Right forelimb (tissue), 1 donor: ENCODE measurements at regions not wholly inside any gene's neighbourhood (a gene's known extent, or its start where the extent isn't known, plus 50 kb on each side); places are given as distances from the start of the nearest gene placed in this dataset.
A peak's percentile ranks its signal among the peaks of the same experiment; 100 is the strongest.

Experiments used
- DNase-seq: peaks from one replicate; pipeline ENCODE4 v3.0.0-alpha.2; 2018

GRCh38 chr1:217029281-217030157 is 306.3 kb upstream of the ESRRG start:
- peak; percentile 49 for DNase-seq

- DNase-seq = no peak
Observed at GRCh38 chr1:217027403-217028080, 304.3 kb upstream of the ESRRG start.

GRCh38 chr1:217026531-217026930 is 303.3 kb upstream of the ESRRG start:
- no peak for DNase-seq

GRCh38 chr1:217025381-217025780 is 302.2 kb upstream of the ESRRG start:
- DNase-seq = no peak

GRCh38 chr1:217024911-217025310 is 301.7 kb upstream of the ESRRG start:
- no peak for DNase-seq

GRCh38 chr1:217021956-217022355 is 298.7 kb upstream of the ESRRG start:
- DNase-seq = no peak

- DNase-seq = no peak
Observed at GRCh38 chr1:217021400-217021799, 298.2 kb upstream of the ESRRG start.

- DNase-seq = no peak
Observed at GRCh38 chr1:217019475-217019874, 296.2 kb upstream of the ESRRG start.

GRCh38 chr1:217018648-217019047 is 295.4 kb upstream of the ESRRG start:
- DNase-seq = no peak

- no peak for DNase-seq
Observed at GRCh38 chr1:217017165-217017564, 293.9 kb upstream of the ESRRG start.

- no peak for DNase-seq
Observed at GRCh38 chr1:217014066-217014465, 290.8 kb upstream of the ESRRG start.

- no peak for DNase-seq
Observed at GRCh38 chr1:217012659-217013058, 289.4 kb upstream of the ESRRG start.

GRCh38 chr1:217011097-217011496 is 287.9 kb upstream of the ESRRG start:
- no peak for DNase-seq

GRCh38 chr1:217010253-217010652 is 287.0 kb upstream of the ESRRG start:
- DNase-seq = no peak

GRCh38 chr1:217009376-217009775 is 286.1 kb upstream of the ESRRG start:
- DNase-seq = no peak

GRCh38 chr1:217004776-217005436 is 281.7 kb upstream of the ESRRG start:
- no peak for DNase-seq

- no peak for DNase-seq
Observed at GRCh38 chr1:217003355-217003754, 280.1 kb upstream of the ESRRG start.

GRCh38 chr1:216997831-216998230 is 274.6 kb upstream of the ESRRG start:
- no peak for DNase-seq

- no peak for DNase-seq
Observed at GRCh38 chr1:216997069-216997468, 273.8 kb upstream of the ESRRG start.

GRCh38 chr1:216984536-216984935 is 261.3 kb upstream of the ESRRG start:
- DNase-seq = no peak

GRCh38 chr1:216983823-216984222 is 260.6 kb upstream of the ESRRG start:
- no peak for DNase-seq

- no peak for DNase-seq
Observed at GRCh38 chr1:216961516-216961915, 238.3 kb upstream of the ESRRG start.

- DNase-seq = no peak
Observed at GRCh38 chr1:216960716-216961115, 237.5 kb upstream of the ESRRG start.

GRCh38 chr1:216958569-216958968 is 235.3 kb upstream of the ESRRG start:
- DNase-seq = no peak
